Anterior cingulate cortex (tissue), 58 donors: ENCODE measurements at regions not wholly inside any gene's neighbourhood (a gene's known extent, or its start where the extent isn't known, plus 50 kb on each side); places are given as distances from the start of the nearest gene placed in this dataset.

Source experiments
- DNase-seq, 58 donors: peaks; one replicate each; lab custom pipeline; 2025; lab: John Stamatoyannopoulos, UW

DNA sequence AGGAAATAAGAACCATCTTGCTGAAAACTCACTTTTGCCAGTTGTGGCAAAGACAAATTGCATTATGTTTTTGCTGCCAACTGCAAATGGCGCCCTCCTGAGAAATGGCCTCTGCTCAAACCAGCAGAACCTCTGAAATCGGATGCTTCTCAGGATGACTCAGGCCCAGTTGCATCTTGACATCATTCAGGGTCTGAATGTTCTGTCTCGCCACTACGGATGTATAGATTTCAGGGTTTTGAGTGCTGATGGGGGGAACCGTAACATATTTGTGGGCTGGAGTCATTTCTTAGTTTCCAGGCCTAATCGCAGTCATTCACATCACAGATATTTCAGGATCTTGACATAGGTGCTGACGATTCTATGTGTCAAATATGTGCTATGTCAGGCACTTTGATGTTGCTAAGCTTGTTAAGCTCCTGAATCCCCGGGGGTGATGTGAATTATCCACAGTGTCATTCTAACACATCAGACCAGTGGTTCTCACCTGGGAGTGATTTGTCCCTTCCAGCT, 207.1 kb downstream of the NFATC2 start:
- DNase-seq: no peak

DNA sequence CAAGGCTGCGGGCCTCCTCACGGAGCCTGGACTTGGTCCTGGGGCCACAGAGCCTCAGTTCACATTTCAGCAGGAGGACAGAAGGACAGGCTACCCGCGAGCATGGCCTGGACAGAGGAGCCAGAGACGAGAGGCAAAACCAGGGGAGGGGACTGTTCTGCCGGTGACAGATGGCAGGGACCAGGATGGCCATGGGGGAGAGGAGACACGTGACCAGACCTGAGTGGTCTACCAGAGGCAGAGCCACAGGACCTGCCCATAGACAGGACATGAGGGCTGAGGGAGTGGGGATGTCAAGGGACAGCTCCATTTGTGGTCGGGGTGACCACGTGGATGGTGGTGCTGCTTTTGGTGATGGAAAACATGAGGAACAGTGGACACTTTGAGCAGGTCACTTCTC, 207.9 kb downstream of the NFATC2 start:
- DNase-seq: no peak

DNA sequence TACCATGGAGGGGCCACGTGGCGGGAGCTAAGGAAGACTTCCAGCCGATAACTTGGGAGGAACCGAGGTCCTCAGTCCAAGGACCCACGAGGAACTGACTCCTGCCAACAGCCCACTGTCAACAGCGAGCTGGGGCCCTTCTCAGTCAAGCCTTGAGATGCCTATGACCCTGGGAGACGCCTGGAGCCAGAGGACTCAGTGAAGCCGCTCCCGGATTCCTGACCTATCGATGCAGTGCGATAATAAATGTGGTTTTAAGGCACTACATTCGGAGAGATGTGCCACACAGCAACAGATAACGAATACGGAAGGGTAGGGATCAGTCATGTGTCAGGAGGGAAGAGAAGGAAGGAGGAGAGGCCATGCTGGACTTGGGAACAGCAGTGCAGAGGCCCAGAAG, 208.5 kb downstream of the NFATC2 start:
- no peak for DNase-seq

DNA sequence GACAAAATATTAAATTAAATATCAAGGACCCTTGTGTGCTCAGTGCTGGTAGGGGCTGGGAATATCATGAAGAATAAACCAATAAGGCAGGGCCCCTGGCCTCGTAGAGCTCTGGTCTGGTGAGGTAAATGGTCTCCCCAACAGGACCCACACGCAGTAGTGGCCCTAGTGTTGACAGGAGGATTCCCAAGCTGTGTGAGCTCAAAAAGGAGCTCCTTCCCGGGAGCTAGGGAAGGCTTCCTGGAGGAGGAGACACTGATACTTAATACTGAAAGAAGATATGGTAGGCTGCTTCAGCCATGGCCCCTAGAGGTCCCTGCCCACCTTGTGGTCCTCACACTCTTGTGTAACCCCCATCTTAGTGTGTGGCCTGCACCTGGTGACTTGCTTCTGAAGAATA, 209.1 kb downstream of the NFATC2 start:
- DNase-seq: no peak

DNA sequence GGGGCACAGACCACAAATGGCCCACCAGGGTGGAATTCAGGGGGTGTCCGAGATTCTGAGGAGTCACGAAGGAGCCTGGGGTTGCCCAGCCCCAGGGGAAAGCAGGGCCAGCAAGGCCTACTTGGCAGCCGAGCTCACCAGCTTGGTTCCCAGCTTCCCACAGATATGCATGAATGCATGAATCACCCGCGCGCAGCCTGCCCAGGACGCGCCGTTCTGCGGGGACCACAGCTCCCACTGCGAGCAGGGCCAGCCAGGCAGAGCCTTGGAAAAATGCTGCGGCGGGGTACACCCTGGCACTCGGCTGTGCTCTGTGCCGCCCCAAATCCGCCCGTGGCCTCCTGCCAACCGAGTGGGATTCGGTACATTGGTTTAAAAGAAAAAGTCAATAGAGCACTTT, 211.0 kb downstream of the NFATC2 start:
- peak in 29 of 58 donors; percentile 5 to 51 (median 16) for DNase-seq

DNA sequence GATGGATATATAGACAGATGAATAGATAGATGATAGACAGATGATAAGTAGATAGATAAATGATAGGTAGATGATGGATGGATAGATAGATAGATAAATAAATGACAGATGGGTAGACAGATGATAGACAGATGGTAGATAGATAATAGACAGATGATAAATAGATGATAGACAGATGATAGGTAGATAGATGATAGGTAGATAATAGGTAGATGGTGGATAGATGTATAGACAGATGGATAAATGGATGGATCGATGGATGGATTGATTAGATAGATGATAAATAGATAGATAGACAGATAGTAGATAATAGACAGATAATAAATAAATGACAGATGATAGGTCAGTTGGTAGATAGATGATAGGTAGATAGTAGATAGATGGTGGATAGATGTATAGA, 212.7 kb downstream of the NFATC2 start:
- DNase-seq: no peak

DNA sequence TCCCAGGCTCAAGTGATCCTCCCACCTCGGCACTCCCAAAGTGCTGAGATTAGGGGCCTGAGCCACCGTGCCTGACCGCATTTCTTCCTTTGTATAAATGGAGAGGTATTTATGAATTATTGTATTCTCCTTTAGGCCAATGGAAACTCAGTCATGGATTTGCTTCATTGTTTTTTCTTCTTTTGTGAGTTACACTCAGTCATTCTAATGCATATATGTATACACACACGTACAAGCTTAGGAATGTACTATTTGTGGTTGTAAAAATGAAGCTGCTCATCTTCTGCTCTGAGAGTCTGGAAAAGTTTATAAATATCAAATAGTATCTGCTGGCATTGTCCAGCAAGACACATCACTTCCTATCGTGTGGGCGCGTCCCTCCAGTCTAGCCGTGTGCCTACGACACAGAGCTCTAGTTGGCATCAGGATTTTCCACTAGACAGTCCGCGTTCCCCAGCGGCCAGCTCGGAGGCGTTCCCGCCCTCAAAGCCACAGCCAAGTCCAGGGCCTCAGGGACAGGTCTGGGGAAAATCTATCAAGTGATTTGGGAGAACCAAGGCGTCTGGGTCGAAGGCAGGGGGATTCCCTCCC, 215.2 kb downstream of the NFATC2 start:
- DNase-seq: peak in 3 of 58 donors; percentile 1 to 4 (median 4)

DNA sequence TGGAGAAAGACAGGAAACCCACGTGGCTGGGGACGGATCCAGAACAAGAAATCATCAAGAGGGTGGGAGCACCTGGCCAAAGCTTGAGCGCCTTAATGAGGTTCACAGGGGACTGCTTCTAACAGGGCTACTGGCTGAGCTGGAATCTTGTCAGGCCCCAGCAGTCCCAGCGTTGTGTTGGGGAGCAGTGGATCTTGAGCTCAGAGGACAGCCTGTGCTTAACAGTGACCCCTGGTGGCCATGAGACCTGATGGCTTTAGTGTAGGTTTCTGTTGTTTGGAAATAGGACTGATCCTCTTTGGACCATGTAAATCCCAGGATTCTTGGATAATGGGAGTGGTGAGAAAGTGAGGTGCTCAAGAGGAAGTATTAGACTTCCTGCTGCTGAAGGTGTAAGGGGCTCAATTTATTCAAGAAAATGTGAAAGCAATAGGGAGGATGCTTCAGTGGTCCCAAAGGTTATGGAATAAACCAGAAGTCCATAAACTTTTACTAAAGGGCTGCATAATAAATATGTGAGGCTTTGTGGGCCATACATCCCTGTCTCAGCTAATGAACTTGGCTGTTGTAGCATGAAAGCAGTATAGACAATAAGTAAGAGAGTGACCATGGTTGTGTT, 216.2 kb downstream of the NFATC2 start:
- DNase-seq: peak in 12 of 58 donors; percentile 1 to 57 (median 10)

DNA sequence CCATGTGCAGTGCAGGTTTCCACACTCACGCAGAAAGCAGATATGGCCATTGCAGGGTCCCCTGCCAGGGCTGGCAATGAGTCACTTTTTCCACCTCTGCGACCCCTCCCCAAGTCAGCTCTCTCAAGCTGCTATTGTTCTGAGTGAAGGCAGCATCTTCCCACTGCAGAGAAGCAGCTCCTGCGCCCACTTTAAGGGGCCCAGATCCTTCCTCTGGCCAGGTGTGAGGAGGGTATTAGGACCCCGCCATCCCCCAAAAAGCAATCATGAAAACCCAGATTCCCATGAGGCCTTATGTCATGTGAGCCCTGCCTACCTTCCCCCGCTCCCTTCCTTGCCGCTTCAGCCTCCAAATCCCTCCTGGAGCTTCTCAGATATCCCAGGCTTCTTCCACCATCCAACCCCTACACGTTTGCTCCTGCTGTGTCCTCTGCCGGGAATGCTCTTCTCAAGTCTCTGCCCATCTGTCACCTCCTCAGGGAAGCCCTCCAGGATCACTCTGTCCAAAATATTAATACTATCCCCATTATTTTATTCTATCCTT, 220.3 kb downstream of the NFATC2 start:
- no peak for DNase-seq

DNA sequence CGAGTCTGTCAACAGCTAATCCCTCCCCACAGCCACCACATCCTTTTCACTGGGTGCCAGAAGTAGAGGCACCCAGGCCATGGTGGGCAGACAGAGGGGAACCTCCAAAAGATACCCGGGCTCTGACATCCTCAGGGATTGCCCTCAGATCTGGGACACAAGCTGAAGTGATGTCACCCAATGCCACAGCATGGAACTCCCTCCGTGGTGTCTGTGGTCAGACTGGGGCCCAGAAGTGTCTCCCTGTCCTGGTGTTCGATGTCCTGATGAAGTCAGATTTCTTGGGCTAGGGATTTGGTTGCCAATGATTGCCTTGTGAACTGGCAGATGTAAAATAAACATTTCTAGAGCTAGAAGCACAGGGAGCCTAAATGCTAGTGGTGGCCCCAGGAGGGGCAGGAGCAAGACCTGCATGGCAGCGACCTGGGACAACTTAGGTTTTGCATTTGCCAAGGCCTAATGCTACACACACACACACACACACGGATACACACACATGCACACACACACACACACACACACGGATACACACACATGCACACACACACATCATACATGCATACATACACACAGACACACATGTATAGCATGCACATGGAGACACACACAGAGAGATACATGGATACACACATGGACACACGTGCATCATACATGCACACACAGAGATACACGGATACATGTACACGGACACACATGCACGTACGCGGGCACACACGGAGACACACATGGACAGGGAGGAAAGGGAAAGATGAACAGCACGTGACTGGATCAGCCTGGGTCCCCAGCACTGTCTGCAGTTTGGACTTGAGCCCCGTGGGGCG, 221.0 kb downstream of the NFATC2 start:
- DNase-seq: no peak

DNA sequence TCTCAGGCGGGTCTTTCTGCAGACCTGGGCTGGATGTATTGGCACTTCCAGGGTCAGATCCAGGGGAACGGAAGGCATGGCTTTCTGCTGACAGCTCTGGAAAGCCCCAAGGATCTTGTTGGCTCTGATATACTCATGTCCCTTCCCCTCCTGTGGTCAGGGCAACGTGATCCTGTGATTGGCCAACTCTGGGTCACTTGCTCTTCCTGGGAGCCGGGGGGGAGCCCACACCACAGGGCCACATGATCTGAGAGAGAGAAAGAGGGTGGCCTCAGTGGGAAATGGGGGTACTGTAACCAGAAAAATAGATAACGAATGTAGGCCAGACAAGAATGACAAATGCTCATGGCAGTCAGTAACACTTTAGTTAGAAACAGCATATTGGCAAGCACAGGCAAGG, 223.0 kb downstream of the NFATC2 start:
- DNase-seq: no peak

DNA sequence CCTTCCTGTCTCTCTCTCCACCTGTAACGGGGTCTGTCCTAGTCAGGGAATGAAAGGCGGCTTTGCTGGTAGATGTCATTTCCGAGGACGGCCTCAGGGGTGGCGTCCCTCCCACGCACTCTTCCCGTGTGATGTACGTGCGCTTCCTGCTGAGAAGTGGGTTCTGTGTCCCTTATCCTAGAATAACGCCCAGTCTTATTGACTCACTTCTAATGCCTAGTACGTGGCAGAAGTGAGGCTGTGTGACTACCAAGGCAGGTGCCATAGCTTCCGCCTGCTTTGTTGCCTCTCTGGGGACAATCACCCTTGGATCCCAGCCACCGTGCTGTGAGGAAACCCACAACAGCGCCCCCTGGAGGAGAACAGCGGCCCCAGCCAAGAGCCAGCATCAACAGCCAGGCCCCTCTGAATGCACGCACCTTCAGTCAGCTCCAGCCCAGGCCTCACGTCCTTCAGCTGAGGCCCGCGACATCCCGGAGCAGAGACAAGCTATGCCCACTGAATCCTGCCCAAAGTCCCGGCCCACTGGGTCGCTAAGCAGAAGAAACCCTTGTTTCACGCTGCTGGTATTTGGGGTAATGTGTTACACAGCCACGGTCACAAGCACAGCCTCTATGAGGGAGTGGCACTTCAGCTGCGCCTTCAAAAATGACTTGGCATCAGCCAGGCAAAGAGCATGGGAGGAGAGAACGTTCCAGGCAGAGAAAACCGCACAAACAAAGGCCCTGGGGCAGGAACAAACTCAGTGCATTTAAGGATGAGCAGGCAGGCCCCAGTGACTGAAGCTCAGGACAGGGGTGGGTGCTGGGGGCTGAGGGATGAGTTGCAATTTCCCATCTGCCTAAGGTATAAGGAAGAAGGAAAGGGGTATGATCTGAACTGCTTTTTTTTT, 224.2 kb downstream of the NFATC2 start:
- peak in 14 of 58 donors; percentile 5 to 41 (median 9) for DNase-seq

DNA sequence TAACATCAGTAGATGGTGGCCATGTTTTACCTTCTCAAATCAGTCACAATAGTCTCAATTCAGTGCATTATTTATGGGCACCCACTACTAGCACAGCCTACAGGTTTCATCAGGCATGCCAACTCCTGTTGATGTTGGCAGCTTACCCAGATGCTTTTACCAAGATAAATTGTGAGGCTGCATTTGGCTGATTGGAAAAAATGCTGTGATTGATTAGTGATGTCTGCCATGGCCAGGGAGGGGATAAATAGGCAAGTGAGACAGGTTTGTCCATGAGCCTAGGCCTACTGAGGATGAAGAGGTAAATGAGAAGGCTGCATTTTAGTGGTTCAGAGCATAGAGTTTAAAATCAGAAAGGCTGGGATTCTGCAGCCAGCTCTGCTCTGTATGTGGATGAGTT, 227.1 kb downstream of the NFATC2 start:
- DNase-seq: no peak

DNA sequence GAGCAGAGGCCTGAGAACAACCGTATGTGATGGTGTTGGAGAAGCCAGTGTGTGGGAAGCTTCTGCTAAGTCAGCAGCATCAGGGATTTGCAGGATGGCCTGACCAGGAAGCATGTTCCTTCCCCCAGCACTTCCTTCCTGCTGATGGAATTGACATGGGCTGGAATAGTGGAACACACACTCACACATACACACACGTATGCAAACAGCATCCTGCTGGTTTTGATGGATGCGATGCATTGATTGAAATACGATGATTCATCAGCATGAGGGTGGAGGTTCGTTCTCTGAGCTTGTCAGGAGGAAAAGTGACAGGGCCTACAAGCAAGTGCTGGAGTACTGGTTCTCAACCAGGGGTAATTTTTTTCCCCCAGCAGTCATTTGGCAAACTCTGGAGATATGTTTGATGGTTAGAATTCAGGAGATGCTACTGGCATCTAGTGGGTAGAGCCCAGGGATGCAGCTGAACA, 229.1 kb downstream of the NFATC2 start:
- DNase-seq: peak in 3 of 58 donors; percentile 1 to 10 (median 6)

DNA sequence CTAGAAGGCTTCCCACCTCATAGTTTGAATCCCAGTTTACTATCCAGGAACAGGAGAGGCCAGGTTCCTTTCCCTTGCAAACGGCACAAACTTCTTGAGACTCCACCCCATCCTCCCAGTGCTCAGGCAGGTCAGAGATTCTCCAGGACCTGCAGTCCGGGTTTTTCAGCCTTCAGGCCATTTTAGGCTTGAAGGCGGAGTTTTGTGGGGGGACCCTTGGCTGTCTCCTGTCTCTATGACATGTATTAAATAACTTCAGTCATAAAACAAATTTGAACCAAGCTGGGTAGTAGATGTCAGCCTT, 230.1 kb downstream of the NFATC2 start:
- DNase-seq: no peak

DNA sequence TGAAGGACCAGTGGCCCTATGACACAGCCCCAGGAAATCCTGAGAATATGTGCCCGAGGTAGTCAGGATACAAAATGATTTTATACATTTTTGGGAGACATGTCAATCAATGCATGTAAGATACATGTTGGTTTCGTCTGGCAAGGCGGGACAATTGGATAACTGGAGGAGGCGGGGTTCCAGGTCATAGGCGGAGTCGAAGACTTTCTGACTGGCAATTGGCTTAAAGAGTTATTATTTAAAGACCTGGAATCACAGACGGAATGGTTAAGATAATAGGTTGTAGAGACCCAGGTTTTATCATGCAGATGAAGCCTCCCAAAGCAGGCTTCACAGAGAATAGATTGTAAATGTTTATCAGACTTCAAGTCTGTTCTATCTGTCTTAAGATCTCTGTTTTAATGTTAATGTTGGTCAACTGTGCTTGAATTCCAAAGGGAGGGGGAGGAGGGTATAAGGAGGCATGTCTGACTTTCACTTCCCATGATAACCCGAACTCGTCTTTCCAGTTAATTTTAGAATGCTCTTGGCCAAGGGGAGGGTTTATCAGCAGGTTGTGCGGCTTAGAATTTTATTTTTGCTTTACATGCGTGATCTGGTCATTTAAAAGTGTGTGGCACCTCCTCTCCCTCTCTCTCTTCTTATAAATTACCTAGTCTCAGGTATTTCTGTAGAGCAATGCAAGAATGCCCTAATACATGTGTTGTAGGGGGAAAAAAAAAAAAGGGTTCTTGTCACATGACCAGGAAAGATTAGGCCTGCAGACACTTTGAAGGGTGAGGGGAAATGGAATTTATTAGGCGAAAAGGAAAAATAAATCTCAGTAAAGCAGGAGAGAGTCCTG, 230.7 kb downstream of the NFATC2 start:
- no peak for DNase-seq

DNA sequence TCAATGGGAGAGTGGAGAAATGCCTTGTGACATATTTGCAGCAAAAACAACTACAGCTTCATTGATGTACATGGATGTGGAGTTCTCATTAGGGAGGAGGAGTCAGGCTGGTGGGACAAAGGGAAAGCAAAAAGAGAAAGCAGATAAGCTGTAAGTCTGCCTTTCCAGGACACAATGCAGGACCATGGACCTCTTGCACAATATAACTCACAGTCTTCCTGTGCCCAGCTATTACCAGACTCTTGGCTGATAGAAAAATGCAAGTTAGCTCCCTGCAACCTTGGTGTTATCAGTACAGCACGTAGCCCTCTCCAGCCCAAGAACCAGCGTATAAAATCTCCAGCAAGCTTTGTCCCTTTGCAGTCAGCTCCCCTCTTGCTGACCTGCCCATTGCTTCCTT, 232.3 kb downstream of the NFATC2 start:
- DNase-seq: no peak

DNA sequence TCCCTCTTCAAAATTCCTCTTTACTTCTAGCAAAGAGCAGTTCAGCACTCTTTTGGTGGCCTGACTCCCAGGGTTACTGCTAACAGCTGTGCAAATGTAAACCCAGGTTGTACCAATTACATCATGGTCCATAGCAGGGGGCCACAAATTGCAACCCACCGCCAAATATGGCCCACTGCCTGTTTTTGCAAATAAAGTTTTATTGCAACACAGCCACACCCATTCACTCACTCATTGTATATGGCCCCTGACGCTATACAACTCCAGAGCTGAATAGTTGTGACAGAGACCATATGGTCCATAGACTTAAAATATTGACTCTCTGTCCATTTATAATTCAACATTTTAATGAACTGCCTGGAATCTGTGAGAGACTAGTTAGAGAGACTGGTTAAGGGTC, 233.4 kb downstream of the NFATC2 start:
- no peak for DNase-seq
